Mesothelial cell of epicardium (in vitro differentiated cells): ENCODE measurements at regions not wholly inside any gene's neighbourhood (a gene's known extent, or its start where the extent isn't known, plus 50 kb on each side); places are given as distances from the start of the nearest gene placed in this dataset.

Experiments used
- DNase-seq, 2 experiments: peaks; one replicate each; pipeline ENCODE4 v3.0.0; 2021; ENCODE audit warnings: low spot score in 2 of 2; ENCODE audit not compliant: unreplicated experiment in 2 of 2
- H3K27ac Mint-ChIP-seq: 2 replicates; pipeline ENCODE4 v1.8.0; 2021; ENCODE audit warnings: mixed read lengths
- H3K27me3 Mint-ChIP-seq: 2 replicates; pipeline ENCODE4 v1.8.0; 2021; ENCODE audit warnings: low read depth, mixed read lengths
- H3K36me3 Mint-ChIP-seq: 2 replicates; pipeline ENCODE4 v1.8.0; 2021; ENCODE audit warnings: mixed read lengths
- H3K4me1 Mint-ChIP-seq: 2 replicates; pipeline ENCODE4 v1.8.0; 2021; ENCODE audit warnings: mixed read lengths
- H3K4me3 Mint-ChIP-seq: 2 replicates; pipeline ENCODE4 v1.8.0; 2021; ENCODE audit warnings: mild to moderate bottlenecking, moderate library complexity, mixed read lengths
- H3K9me3 Mint-ChIP-seq: 2 replicates; pipeline ENCODE4 v1.8.0; 2021; ENCODE audit warnings: mixed read lengths
- TF ChIP-seq, protein P1 (sequence below): fragments of 200-600 bp; sonication (generic); IDR thresholded peaks from one replicate; pipeline ENCODE4 v1.5.0; 2021; ENCODE audit warnings: antibody characterized with exemption; ENCODE audit not compliant: unreplicated experiment

DNA sequence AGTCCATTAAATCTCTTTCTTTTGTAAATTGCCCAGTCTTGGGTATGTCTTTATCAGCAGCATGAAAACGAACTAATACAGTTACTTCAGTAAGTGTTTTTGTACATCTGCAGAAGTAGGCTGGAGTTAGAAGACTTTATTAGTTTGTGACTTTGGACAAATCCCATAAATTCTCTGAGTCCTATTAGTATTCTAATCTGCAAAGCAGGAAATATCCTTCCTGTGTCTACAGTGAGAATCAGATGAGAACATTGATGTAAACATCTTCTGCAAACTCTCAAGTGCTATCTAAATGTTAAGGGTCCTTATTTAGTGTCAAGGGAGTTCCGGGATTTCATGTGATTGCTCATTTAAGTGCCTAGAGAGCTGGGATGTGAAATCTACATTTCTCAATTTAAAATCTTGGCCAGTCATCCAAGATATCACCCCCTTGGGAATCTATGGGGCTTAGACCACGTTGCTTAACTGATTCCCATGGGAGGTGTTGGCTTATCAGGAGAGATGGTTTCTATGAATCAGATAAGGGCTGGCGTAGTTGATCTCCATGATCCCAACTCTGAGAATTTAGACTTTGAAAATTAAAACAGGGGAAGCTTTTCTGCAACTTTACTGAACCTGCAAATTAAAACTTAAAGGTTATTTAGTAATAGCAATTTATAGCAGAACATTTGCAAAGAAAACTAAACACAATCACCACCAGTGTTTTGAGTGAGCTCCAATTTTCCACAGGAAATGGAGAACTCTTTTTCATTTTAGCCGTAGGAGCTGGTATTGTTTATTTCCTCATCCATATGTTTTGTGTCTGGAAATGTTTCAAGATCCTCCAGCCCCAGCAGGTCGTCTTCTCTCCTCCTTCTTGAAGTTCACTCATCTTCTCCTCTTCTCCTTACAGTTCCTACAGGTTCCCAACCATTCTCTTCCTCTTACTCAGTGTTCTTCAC is 241.6 kb upstream of the CD180 start:
- no peaks in the 10 kb centered on the region for H3K36me3 Mint-ChIP-seq
- H3K4me3 Mint-ChIP-seq = no peak overlapping the region
- H3K4me1 Mint-ChIP-seq = peaks cover 3% of the 10 kb centered on the region
- no peak for DNase-seq
- H3K9me3 Mint-ChIP-seq = peaks cover 3% of the 10 kb centered on the region
- no peaks in the 10 kb centered on the region for H3K27me3 Mint-ChIP-seq
- H3K27ac Mint-ChIP-seq = no peak overlapping the region
- TF ChIP-seq, protein P1, sequence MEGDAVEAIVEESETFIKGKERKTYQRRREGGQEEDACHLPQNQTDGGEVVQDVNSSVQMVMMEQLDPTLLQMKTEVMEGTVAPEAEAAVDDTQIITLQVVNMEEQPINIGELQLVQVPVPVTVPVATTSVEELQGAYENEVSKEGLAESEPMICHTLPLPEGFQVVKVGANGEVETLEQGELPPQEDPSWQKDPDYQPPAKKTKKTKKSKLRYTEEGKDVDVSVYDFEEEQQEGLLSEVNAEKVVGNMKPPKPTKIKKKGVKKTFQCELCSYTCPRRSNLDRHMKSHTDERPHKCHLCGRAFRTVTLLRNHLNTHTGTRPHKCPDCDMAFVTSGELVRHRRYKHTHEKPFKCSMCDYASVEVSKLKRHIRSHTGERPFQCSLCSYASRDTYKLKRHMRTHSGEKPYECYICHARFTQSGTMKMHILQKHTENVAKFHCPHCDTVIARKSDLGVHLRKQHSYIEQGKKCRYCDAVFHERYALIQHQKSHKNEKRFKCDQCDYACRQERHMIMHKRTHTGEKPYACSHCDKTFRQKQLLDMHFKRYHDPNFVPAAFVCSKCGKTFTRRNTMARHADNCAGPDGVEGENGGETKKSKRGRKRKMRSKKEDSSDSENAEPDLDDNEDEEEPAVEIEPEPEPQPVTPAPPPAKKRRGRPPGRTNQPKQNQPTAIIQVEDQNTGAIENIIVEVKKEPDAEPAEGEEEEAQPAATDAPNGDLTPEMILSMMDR = no peak

DNA sequence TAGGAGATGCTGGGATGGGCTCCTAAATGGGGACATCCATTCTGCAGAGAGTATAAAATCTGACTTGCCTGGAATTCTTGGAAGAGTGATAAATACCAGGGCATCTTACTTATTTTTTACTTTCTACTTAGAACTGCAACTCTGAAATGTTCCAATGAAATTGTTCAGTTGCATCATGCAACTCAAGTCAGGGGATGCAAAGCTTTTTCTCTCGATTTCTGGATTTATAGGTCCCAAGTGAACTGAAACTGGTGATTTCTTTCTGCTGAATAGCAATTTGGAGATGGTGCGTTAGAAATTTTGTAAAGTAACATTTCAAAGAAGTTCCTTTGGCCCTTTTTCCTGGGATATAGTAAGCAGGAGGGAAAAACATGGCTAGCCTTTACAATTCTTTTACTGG is 238.4 kb upstream of the CD180 start:
- H3K36me3 Mint-ChIP-seq = no peaks in the 10 kb centered on the region
- TF ChIP-seq, protein P1 = no peak
- H3K9me3 Mint-ChIP-seq = peaks cover 3% of the 10 kb centered on the region
- H3K27ac Mint-ChIP-seq = no peak overlapping the region
- no peak for DNase-seq
- no peak overlapping the region for H3K4me3 Mint-ChIP-seq
- H3K27me3 Mint-ChIP-seq = no peaks in the 10 kb centered on the region
- peaks cover 3% of the 10 kb centered on the region for H3K4me1 Mint-ChIP-seq

DNA sequence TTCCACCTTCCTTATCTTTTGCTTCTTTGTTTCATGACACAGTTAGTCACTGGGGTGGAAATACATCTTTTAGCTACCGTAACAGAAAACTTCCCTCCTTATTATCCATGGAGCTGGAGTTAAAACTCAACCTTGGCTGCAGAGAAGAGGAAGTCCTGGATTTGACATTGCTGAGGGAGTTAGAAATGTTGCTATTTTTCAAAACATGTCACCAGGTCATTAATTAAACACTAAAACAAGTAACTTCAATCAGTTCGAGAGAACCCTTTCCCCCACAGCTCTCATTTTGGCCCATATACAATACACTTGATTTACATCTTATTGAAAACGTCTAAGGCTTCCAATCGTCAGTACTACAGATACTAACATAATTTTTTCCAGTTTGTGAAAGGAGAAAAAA is 237.9 kb upstream of the CD180 start:
- H3K27ac Mint-ChIP-seq = no peak overlapping the region
- peaks cover 3% of the 10 kb centered on the region for H3K4me1 Mint-ChIP-seq
- H3K36me3 Mint-ChIP-seq = no peaks in the 10 kb centered on the region
- H3K27me3 Mint-ChIP-seq = no peaks in the 10 kb centered on the region
- no peak overlapping the region for H3K4me3 Mint-ChIP-seq
- DNase-seq = no peak
- H3K9me3 Mint-ChIP-seq = peaks cover 3% of the 10 kb centered on the region
- TF ChIP-seq, protein P1 = no peak

DNA sequence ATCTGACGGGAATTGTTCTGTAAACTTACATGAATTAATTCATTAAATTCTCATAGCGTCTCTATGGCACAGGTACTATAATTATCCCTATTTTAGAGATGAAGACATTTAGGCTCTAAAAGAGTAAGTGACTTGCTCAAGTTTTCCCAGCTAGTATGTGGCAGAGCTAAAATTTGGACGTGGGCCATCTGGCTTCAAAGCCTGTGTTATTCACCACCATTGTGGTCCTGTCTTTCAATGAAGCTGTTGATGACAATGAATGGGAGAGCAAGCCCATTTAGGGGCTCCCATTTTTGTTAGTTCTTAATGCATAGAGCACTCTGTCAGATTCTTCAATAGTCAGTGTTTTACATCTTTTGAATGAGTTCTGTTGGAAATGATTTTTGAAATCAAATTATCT is 236.0 kb upstream of the CD180 start:
- Mint-ChIP-seq H3K27ac (no peak overlapping the region), H3K9me3 (peaks cover 9% of the 10 kb centered on the region), H3K4me3 (no peak overlapping the region), H3K27me3 (no peaks in the 10 kb centered on the region), H3K4me1 (peaks cover 3% of the 10 kb centered on the region), H3K36me3 (no peaks in the 10 kb centered on the region)
- DNase-seq = no peak
- TF ChIP-seq, protein P1 = no peak

DNA sequence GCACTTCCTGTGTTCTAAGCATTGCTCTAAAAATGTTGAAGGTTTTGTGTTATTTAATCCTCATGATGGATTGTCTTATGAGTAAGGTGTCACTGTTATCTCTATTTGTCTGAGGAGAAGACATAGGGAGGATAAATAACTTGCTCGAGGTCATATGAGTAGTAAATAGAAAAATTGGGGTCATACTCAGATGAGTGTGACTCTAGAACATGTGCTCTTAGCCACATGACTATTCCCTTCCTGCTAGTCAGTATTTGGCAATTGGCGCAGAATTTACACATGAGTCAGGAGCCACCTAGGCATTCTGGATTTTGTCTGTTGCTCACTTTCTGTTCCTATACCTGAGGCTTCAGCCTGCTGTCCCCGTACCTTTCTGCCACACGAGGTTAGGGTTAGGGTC is 234.6 kb upstream of the CD180 start:
- Mint-ChIP-seq H3K4me1 (peaks cover 3% of the 10 kb centered on the region), H3K36me3 (no peaks in the 10 kb centered on the region), H3K4me3 (no peak overlapping the region), H3K9me3 (peaks cover 16% of the 10 kb centered on the region), H3K27ac (no peak overlapping the region), H3K27me3 (no peaks in the 10 kb centered on the region)
- DNase-seq = no peak
- TF ChIP-seq, protein P1 = no peak
